NCI-H1694 (cell line): ENCODE measurements at regions not wholly inside any gene's neighbourhood (a gene's known extent, or its start where the extent isn't known, plus 50 kb on each side); places are given as distances from the start of the nearest gene placed in this dataset.
"Not testable (repeated sequence)": the region's sequence is repeated elsewhere in the genome, so short reads cannot be mapped to it uniquely, and the experiment has no call there.

Experiments
- DNase-seq: peaks from one replicate; lab custom pipeline; 2025; lab: John Stamatoyannopoulos, UW

- DNase-seq, result not testable (repeated sequence)
These were observed 155.8 kb upstream of the FAM174A start for GRCh38 chr5:100379254-100379858.

GRCh38 chr5:100364757-100365478, 170.3 kb upstream of the FAM174A start:
- DNase-seq, result not testable (repeated sequence)

- not testable (repeated sequence) for DNase-seq
These were observed 170.8 kb upstream of the FAM174A start for GRCh38 chr5:100364343-100364742.

- not testable (repeated sequence) for DNase-seq
These were observed 175.2 kb upstream of the FAM174A start for GRCh38 chr5:100359998-100360397.

- DNase-seq, result not testable (repeated sequence)
These were observed 188.9 kb upstream of the FAM174A start for GRCh38 chr5:100346269-100346668.

- DNase-seq, result not testable (repeated sequence)
These were observed 193.7 kb upstream of the FAM174A start for GRCh38 chr5:100341485-100341884.

- no peak for DNase-seq
These were observed 212.7 kb upstream of the FAM174A start for GRCh38 chr5:100322483-100322882.

GRCh38 chr5:100319885-100320284, 215.3 kb upstream of the FAM174A start:
- DNase-seq, result no peak

- no peak for DNase-seq
These were observed 221.5 kb upstream of the FAM174A start for GRCh38 chr5:100313657-100314056.

GRCh38 chr5:100311806-100312205, 223.4 kb upstream of the FAM174A start:
- no peak for DNase-seq

- no peak for DNase-seq
These were observed 229.2 kb upstream of the FAM174A start for GRCh38 chr5:100306000-100306399.

GRCh38 chr5:100303216-100303615, 232.0 kb upstream of the FAM174A start:
- DNase-seq, result no peak

- no peak for DNase-seq
These were observed 235.9 kb upstream of the FAM174A start for GRCh38 chr5:100299261-100299660.

GRCh38 chr5:100276071-100276470, 259.1 kb upstream of the FAM174A start:
- no peak for DNase-seq

GRCh38 chr5:100275631-100276030, 259.5 kb upstream of the FAM174A start:
- DNase-seq, result no peak

- no peak for DNase-seq
These were observed 261.2 kb upstream of the FAM174A start for GRCh38 chr5:100273846-100274580.

- no peak for DNase-seq
These were observed 265.0 kb upstream of the FAM174A start for GRCh38 chr5:100270023-100270771.

GRCh38 chr5:100260968-100261367, 274.2 kb upstream of the FAM174A start:
- no peak for DNase-seq

GRCh38 chr5:100252944-100253343, 282.2 kb upstream of the FAM174A start:
- no peak for DNase-seq

- DNase-seq, result no peak
These were observed 283.1 kb upstream of the FAM174A start for GRCh38 chr5:100252037-100252436.

- DNase-seq, result no peak
These were observed 285.3 kb upstream of the FAM174A start for GRCh38 chr5:100249884-100250269.

GRCh38 chr5:100249211-100249883, 285.8 kb upstream of the FAM174A start:
- DNase-seq, result no peak
